Glomerular endothelial cell (primary cell): ENCODE measurements at regions not wholly inside any gene's neighbourhood (a gene's known extent, or its start where the extent isn't known, plus 50 kb on each side); places are given as distances from the start of the nearest gene placed in this dataset.

ENCODE experiments used
- DNase-seq: peaks from one replicate; pipeline ENCODE4 v3.0.0-alpha.2; 2011; ENCODE audit warnings: low read depth, low spot score; ENCODE audit errors: extremely low read depth

DNA sequence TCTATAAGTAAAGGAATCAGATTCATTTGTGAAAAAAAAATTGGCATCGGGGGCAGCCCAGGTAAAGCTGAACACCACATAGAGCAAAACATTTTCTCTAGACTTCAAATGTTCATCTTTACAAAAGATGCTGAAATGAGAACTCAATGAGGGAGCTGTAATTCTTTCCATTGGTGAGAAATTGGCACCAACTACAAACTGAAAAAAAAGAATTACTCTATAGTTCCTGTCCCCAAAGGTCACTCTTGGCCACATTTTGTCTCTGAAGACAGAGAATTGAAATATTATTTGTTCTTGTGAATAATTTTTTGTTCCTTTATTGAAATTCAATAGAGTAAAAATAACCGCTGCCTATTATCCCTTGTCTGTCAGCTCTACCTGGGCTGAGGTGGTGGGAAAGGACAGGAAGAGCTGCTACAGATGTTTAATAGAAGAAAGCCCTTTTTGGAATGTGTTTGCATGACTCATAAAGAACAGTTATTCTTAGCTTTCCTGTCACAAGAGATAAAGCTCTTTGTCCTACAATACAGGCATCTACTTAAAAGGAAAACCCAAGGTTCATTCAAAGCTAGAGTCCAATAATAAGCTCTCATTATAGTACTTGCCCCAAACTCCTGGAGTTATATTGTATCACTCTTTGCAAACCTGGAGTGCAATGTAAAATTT, 380.1 kb upstream of the KITLG start:
- DNase-seq, result peak; percentile 63

DNA sequence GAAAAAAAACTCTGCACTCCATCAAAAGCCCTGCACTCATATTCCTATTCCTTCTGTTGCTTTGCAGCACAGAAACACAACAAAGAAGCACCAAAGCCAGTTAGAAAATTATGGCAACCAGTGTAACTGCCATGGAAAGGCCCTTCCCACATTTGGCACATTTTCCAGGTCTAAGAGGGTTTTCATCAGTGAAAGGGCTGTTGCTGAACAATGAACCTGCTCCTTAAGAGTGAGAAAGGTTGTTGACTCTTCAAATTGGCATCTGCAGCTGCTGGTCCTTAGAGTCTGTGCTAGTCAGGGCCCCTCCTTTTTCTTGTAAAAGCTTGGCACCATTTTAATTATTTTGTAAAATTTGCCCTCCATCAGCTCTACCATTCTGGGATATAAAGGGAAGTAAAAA, 378.7 kb upstream of the KITLG start:
- DNase-seq, result no peak

DNA sequence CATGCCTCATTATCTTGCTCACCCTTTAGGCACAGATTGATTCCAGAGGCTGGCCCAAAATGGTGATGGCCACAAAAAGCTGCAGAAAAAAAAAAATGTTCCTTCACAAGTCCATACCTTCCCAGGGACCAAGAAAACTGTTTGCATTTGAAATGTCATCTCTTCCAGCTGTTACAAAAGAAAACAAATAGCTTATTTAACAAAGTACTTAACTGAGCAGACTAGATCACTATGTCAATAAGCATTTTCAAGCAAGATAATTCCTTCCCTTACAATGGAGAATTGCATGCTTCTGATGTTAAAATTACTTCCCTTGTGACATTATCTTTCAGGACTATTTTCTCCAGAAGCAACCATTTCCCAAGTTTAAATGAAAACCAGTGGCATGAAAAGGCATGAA, 377.9 kb upstream of the KITLG start:
- no peak for DNase-seq

DNA sequence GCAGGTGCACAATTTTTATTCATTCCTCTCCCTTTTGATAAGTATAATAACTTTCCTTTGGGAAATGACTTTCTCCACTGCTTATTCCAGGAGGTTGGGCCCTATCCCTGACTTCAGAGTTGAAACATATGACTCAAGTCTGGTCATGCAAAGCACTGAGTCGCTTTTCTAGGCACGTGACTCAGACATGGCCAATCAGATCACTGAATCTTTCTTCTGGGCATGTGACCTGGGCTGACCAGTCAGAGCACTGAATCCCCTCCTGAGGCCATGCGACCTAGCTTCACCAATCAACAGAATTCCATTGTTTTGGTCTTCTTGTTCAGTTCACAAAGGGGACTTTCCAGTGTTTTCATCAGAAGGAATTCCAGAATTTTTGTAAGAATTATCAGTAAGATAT, 377.1 kb upstream of the KITLG start:
- no peak for DNase-seq

DNA sequence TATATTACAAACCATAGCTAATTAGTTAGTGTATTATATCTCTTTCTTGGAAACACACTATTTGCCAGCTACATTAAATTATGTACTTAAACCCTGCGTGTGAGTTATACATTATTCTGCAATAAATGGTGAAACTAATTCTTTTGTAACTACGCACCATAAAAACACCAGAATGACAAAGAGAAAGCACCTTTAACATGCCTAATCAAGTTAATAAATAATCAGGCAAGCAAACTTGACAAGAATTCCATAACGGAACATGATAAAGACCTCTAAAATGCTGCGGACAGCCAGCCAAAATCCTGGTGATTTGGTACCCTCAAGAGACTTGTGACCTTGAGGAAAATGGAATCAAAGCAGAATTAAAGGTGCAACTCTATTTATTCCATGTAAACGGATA, 375.3 kb upstream of the KITLG start:
- no peak for DNase-seq

DNA sequence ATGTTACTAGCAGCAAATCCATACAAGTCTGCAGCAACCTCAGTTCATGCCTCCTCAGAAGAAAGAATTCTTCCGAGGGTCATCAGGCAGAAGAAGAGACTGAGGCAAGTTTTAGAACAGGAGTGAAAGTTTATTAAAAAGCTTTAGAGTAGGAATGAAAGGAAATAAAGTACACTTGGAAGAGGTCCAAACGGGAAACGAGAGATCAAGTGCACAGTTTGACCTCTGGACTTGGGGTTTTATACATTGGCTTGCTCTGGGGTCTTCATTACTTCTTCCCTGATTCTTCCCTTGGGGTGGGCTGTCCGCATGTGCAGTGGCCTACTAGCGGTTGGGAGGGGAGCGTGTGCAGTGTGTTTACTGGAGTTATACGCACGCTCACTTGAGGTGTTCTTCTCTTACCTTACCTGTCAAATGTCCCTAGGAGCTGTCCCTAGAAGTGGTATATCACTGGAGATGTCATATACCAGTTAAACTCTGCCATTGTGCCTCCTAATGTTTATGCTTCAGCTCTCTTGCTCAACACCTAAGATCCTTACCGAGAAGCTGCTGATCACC, 372.8 kb upstream of the KITLG start:
- no peak for DNase-seq

DNA sequence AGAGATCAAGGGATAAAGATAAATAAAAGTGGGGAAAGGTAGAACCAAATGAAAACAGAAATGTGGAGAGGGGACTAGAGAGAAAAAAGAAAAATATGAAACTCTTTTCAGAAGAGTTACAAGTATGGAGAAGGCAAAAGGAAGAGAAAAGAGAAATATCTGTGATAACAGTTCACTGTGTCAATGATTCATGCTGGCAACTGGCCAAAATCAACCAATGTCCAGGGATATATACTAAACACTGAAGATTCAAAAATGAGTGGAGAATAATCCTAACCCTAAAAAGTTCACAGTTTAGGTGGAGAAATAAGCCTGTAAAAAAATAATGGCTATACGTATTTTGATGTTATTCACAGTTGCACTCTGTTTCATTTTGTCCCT, 372.3 kb upstream of the KITLG start:
- peak; percentile 66 for DNase-seq

DNA sequence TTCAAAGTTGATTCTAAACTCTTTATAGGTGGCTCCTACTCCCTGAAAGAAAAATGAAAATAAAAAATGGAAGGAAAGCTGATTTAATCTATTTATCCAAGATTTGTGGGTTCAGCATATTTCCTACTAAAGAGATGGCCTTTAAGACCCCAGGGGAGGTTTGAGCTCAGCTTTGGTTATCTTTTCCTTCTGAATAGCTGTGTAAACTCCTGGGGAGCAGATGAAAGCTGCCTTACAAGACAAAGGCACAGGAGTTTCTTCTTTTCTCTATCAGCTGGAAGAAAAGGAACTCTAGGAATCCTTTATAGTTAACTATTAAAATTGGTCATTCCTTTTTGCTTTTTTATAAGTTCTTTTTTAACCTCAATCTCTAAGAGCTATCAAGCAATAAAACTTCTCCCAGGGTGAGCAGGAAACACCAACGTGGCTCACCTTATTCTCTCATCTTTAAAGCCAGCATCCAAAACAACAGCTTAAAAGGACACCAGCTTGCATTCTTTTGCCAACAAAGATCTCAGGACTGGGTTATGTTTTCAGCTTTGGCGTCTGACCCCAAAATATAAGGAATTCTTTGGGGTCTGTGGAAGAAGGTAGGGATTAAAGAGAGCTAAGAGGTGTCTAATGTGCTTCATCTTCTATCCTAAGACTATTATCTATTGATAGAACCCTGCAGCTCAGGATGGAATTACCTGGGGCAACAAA, 371.7 kb upstream of the KITLG start:
- DNase-seq, result no peak

DNA sequence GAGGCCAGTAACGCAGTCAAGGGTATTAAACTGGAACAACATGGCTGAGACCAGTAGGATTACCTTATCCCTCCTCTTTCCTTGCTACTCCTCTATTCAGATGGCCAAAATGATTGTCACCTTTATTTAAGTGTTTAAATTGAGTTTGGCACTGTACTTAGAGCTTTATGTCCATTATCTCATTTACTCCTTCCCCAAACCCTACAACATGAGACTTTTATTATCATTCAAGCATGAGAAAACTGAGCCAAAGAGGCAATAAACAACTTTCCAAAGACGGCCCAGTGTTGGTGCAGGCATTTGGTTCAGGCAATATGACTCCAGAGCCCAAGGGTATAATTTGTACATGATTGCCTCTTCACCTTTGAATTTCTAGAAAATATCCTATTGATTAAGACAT, 370.9 kb upstream of the KITLG start:
- no peak for DNase-seq

DNA sequence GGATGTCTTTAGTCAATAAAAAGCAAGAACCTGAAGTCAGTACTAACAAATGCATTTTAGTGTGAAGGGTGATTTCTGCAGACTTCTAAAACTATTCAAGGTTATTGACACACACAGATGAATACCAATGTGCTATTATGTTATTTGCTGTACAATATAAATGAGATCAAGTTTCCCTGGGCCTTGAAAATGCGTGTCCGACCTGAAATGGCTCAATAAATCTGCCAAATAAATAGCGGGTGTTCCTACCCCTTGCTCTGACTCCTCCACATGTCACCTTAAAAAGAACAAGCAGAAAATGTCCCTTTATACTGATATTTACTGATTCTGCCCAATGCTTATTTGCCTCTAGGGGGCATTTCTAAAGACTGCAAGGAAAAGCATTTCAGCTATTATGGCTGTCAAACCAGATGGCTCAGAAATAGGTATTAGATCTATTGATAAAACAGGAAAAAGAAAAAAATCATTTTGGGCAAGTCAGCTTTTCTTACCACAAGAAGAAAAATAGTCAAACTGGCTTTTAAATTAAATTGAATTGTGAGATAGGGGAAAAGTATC, 367.3 kb upstream of the KITLG start:
- no peak for DNase-seq

DNA sequence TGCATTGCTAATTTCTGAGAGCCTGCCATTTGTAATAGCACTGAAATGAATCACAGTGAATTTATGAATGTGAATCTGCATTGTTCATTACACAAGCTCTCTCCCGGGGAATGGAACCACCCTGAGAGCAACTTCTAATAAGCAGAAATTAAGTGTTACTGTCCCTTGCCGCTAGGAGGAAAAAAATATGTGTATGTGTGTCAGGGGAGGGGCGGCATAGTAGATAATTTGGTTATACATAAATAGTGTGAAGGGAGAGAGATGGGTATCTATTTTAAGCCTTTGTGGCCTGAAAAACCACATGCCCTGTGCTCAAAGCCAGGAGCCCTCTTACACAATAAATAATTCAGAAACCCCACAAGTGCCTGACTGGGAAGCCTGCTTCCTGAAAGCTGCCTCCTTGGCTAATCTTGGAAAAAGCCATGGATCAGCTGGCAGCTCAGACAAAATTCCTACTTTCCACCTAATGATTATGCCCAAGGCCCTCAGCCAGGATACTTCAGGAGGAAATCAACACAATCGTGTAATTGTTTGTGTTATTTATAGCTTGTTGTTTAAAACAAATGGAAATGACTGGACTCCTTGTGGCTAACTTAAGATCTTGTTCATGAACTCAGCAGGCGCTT, 366.2 kb upstream of the KITLG start:
- peak; percentile 71 for DNase-seq

DNA sequence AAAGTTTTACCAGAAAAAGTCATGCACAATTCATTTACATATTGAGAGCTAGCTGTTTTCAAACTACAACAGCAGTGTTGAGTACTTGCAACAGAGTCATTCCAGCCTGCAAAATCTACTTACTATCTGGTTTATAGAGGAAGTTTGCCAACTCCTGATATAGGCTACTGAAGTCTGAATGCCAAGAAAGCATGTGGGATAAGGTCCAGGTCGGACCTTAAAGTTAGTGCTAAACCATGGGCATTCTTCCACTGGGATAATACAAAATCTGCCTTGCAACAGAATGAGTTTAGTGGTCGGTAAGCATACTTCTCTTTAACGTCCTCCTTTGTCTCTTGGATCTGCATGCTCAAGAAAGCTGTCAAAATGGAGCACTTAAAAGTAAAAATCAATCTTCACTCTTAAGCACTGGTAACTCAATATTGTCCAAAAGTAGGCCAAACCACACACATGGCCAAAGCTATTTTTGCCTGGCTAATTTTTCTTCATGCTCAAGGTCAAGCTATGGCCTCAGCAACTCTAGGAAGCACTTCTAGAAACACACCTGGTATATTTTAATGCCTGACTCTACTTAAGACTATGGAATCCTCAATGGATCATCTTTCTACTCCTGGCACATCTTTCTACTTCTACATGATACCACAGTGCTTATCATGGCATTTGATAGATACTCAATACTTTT, 364.9 kb upstream of the KITLG start:
- DNase-seq, result no peak

DNA sequence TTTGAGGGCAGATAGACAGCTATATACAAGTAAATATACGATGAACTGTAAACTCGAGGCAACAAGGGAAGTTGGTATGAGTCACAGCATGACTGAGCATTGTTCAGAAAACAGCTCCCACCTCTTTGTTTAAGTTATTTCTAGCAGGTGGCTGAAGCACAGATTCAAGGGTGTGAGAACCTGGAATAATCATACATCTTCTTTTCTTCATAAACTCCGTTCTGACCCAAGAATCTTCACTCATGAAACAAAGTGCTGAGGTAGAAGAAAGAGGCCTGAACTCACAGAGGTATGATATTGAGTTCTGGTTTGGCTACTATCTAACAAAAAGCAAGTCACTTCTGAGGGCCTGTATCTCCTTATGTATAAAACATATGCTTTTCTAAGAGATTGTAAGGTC, 364.1 kb upstream of the KITLG start:
- DNase-seq, result peak; percentile 81

DNA sequence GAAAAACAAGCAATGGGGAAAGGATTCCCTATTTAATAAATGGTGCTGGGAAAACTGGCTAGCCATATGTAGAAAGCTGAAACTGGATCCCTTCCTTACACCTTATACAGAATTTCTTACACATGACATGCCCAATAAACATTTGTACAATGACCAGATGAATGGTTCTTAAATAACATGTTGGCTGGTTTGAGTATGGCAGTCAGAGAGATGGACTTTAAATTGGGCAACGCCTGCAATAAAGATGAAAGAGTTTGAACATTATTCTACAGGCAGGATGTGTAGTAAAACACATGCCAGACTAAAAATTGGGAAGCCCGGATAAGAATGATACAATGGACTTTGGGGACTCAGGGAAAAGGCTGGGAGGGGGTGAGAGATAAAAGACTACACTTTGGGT, 360.6 kb upstream of the KITLG start:
- no peak for DNase-seq

DNA sequence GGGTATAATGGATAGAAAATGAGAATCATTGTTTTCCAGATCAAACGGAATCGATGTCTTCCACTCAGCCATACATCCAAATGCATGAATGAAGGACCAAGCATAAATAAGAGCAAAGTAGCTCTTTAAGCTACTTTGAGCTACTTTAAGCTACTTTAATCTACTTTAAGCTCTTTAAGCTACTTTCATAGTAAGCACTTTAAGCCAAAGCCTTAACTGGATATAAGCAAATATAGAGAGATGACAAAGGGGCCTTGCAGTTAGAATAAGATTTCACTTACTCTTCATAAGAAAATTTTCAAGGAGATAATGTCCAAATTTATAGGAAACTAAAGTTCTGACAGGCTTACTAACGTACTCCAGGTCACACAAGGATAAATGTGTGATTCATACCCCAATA, 355.6 kb upstream of the KITLG start:
- DNase-seq, result no peak

DNA sequence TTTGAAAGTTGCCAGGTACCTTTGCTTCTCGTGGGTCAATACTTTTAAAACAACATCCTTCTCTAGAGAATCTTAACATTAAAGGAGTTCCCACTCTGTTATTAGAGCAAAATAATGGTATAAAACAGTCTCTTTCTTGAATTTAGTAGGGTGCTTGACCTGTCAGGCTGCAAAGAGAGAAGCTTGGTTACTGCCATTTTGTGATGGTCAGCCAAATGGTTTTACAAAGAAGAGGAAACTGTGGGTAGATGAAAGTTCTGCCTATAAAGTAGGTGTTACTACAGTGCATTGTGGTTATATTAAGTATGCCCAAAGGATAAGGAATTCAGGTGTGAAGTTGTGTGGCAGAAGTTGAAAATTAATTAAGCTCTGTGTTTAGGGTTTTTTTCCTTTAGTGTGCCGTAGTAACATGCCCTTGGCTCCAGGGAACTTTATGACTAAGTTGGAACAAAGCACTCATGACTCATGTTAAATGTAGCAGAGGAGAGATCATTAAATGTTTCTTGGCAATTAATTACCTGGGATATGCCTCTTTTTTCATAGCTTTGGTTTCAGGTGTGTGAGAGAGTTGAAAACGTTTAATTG, 354.0 kb upstream of the KITLG start:
- DNase-seq, result no peak

DNA sequence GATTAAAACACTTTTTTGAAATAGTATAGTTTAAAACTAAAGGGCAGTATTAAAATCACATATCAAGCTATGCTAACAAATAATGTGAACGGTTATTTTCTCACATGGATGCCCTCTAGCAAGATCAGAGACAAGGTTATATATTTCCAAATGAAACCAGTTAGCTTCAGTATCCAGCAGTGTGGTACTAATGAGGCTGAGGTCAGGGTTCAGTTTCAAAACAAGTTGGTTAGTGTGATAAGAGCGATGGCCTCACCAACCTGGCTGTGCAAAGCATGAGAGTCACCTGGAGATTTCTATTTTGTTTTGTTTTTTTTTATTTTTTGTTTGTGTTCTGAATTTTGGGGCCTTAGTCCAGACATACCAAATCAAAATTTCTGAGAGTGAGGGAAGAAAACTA, 352.2 kb upstream of the KITLG start:
- DNase-seq, result no peak

DNA sequence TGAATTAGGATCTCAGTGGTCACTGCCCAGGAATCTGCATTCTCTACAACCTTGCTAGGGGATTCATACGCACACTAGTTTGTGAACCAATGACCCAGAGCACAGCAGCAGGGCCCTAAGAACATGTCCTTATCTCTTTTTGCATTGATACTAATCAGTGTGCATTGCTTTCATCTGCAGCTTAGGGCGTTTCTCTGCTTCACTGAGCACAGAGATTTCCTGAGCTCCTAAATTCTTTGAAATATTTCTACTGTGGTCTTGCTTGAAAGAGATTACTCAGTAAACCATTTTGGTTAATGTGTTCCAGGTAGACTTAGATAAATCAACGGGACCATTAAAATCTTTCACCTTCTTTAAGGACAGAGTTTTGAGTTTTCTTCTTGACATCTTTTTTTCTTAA, 351.3 kb upstream of the KITLG start:
- DNase-seq, result no peak

DNA sequence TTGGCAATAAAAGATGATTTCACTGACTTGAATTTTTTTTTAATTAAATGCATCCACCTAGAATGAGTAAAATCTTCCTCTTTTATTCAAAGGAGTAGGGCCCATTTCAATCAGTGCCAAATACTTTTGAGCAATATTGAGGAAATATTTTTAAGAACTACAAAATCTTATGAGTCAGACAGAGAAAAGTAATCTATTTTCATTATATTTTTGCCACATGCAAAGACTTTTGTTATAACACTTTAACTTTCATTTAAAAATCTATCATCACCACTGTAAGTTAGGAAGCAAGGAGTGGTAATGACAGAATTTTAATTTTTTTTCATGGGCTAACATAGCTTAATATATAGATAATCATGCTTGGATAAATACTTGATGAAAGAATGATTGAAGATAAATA, 345.2 kb upstream of the KITLG start:
- DNase-seq, result no peak

DNA sequence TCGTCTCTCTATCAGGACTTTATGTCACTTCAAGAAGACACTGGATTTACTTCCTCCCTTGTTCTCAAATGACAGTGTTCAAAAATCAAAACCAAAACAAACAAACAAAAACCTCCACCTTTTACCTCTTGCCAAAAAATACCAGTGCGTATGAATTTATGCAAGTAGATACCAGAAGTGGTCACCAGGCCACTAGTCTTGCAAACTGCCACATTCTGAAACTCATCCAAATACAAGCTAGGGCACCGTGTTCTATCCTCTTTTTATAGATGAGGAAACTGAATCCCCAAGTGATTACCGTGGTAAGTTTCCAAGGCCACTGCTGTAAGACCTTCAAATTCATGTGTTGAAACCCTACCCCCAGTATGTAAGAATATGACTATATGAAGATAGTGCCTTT, 343.9 kb upstream of the KITLG start:
- no peak for DNase-seq

DNA sequence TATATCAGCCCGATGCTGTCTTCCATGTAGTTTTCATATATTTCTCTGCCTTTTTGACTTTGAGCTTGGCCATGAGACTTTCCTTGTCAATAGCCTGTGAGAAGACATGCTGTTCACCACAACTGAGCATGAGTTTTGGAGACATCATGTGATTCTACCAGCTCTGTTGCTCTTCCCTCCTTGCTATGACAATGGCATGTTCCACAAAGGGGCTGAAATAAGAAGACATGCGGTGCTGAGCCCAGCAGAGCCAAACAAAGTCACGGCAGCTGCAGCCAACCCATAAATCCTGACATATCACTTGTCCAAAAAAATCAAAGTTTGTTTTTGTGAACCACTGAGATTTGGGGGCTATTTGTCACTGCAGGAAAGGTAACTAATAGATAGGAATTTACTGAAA, 343.4 kb upstream of the KITLG start:
- DNase-seq, result no peak
